Left ventricle myocardium inferior (tissue), 1 donor: ENCODE measurements at regions not wholly inside any gene's neighbourhood (a gene's known extent, or its start where the extent isn't known, plus 50 kb on each side); places are given as distances from the start of the nearest gene placed in this dataset.

ENCODE experiments used
- DNase-seq: peaks from one replicate; pipeline ENCODE4 v3.0.0-alpha.2; 2020
- H3K27ac ChIP-seq: fragments of 200-600 bp; replicated peaks from 2 replicates; pipeline ENCODE4 v1.8.0; 2021
- H3K27me3 ChIP-seq: fragments of 200-600 bp; 2 replicates; pipeline ENCODE4 v1.8.0; 2021; ENCODE audit warnings: low read depth
- H3K36me3 ChIP-seq: fragments of 200-600 bp; 2 replicates; pipeline ENCODE4 v1.8.0; 2021
- H3K4me1 ChIP-seq: fragments of 200-600 bp; 2 replicates; pipeline ENCODE4 v1.8.0; 2021
- H3K4me3 ChIP-seq: fragments of 200-600 bp; 2 replicates; pipeline ENCODE4 v1.8.0; 2021; ENCODE audit warnings: mild to moderate bottlenecking, moderate library complexity
- H3K9me3 ChIP-seq: fragments of 200-600 bp; replicated peaks from 2 replicates; pipeline ENCODE4 v1.8.0; 2021
- CTCF ChIP-seq: fragments of 200-600 bp; IDR thresholded peaks from 2 replicates; pipeline ENCODE4 v1.8.0; 2021; ENCODE audit warnings: antibody characterized with exemption, mild to moderate bottlenecking, borderline replicate concordance
- intact Hi-C: fragments of 100-400 bp; cut with micrococcal nuclease; formaldehyde crosslinking; loops from one replicate; pipeline ENCODE4 v1.11.0; 2022
- donor health status: DM: no; HTN: yes; CAD: no; lungs with severe emphysema.

GRCh38 chr3:153343988-153344782 is 182.2 kb downstream of the RAP2B start:
- TF ChIP-seq CTCF, result no peak
- no peaks in the 10 kb centered on the region for H3K4me1 ChIP-seq
- peaks cover 46% of the 10 kb centered on the region for H3K9me3 ChIP-seq
- no peak for DNase-seq
- intact Hi-C loops, result no loop called here
- H3K36me3 ChIP-seq, result no peaks in the 10 kb centered on the region
- H3K4me3 ChIP-seq, result no peak overlapping the region
- no peaks in the 10 kb centered on the region for H3K27me3 ChIP-seq
- H3K27ac ChIP-seq, result no peak overlapping the region

- H3K4me3 ChIP-seq, result no peak overlapping the region
- no peak for TF ChIP-seq CTCF
Observed at GRCh38 chr3:153348457-153349107, 186.6 kb downstream of the RAP2B start.

GRCh38 chr3:153349108-153349499 is 187.1 kb downstream of the RAP2B start:
- Histone ChIP-seq H3K36me3 (no peaks in the 10 kb centered on the region), H3K4me1 (no peaks in the 10 kb centered on the region), H3K4me3 (no peak overlapping the region), H3K9me3 (peaks cover 42% of the 10 kb centered on the region), H3K27me3 (no peaks in the 10 kb centered on the region), H3K27ac (no peak overlapping the region)
- no peak for TF ChIP-seq CTCF
- no peak for DNase-seq
- intact Hi-C loops, result no loop called here

More at GRCh38 chr3:153348457-153349107, 186.6 kb downstream of the RAP2B start:
- Histone ChIP-seq H3K27me3 (no peaks in the 10 kb centered on the region), H3K4me1 (no peaks in the 10 kb centered on the region), H3K27ac (no peak overlapping the region), H3K9me3 (peaks cover 42% of the 10 kb centered on the region), H3K36me3 (no peaks in the 10 kb centered on the region)
- no peak for DNase-seq
- intact Hi-C loops, result no loop called here

GRCh38 chr3:153350420-153350819 is 188.4 kb downstream of the RAP2B start:
- Histone ChIP-seq H3K27me3 (no peaks in the 10 kb centered on the region), H3K9me3 (peaks cover 35% of the 10 kb centered on the region), H3K36me3 (no peaks in the 10 kb centered on the region), H3K4me1 (no peaks in the 10 kb centered on the region), H3K27ac (no peak overlapping the region), H3K4me3 (no peak overlapping the region)
- TF ChIP-seq CTCF, result no peak
- no peak for DNase-seq
- intact Hi-C loops, result no loop called here

GRCh38 chr3:153354641-153355040 is 192.6 kb downstream of the RAP2B start:
- Histone ChIP-seq H3K4me3 (no peak overlapping the region), H3K27me3 (no peaks in the 10 kb centered on the region), H3K27ac (no peak overlapping the region), H3K36me3 (no peaks in the 10 kb centered on the region), H3K4me1 (no peaks in the 10 kb centered on the region), H3K9me3 (peaks cover 12% of the 10 kb centered on the region)
- intact Hi-C loops, result no loop called here
- no peak for DNase-seq
- TF ChIP-seq CTCF, result no peak
